ENCODE measurements at regions not wholly inside any gene's neighbourhood (a gene's known extent, or its start where the extent isn't known, plus 50 kb on each side); places are given as distances from the start of the nearest gene placed in this dataset.

DNA sequence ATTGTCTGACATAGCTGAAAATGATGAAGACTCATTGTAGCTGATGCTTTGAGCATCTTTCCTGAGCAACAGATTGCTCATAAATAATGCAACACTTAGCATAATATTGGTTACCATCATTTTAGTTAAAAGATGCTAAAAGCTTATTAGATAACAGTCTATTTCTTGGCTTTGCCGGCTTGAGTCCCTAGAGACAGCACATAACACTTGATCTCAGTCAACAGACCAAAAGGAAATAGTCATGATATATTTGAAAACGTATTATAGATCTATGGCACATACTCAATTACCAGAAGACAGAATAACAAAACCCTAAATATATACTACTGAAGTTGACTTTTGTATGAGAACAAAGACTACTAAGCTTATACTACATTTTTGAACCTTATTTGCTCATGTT lies 846.7 kb upstream of the EPHA5 start:
- Histone ChIP-seq H3K36me3 (ENCODE audit: control insufficient read depth in 2 of 2, extremely low read depth in 1 of 2, insufficient read depth in 2 of 2, low read length in 2 of 2) (no peaks in the 10 kb centered on the region), H2AFZ (ENCODE audit: low read depth, low read length) (no peak overlapping the region), H3K4me3 (replicated peaks in 1 of 3; ENCODE audit: insufficient read depth in 1 of 3, low read depth in 1 of 3, low read length in 3 of 3) (no peak overlapping the region), H3K9ac (replicated peaks; ENCODE audit: extremely low read depth, insufficient read depth, low read length) (no peak overlapping the region), H3K79me2 (ENCODE audit: control insufficient read depth, insufficient read depth, low read length) (no peaks in the 10 kb centered on the region), H3K27me3 (ENCODE audit: control insufficient read depth in 2 of 2, insufficient read depth in 2 of 2, low read length in 2 of 2) (no peaks in the 10 kb centered on the region), H3K4me2 (ENCODE audit: insufficient read depth, low read length) (no peak overlapping the region), H3K27ac (ENCODE audit: insufficient read depth, low read depth, low read length) (no peak overlapping the region), H3K9me1 (replicated peaks; ENCODE audit: control insufficient read depth, extremely low read depth, insufficient read depth, low read length) (no peaks in the 10 kb centered on the region), H4K20me1 (replicated peaks; ENCODE audit: control insufficient read depth, extremely low read depth, insufficient read depth, low read length) (no peaks in the 10 kb centered on the region), H3K9me3 (replicated peaks; ENCODE audit: control insufficient read depth, insufficient read depth, low read length) (no peaks in the 10 kb centered on the region), H3K4me1 (ENCODE audit: control insufficient read depth, extremely low read depth, insufficient read depth, low read length) (no peaks in the 10 kb centered on the region)
- intact Hi-C loops (cut with micrococcal nuclease): no loop called here
- DNase-seq (ENCODE audit: low read depth, low spot score) (no peak), FAIRE-seq (no peak)
- dilution Hi-C loops (cut with MboI; ENCODE audit: extremely low pct_ligation_motif_present, low sequenced_read_pairs): no loop called here
- ChIA-PET CTCF (interaction anchor here (1.2 kb wide), 1 partner anchor 1509 kb away, joined by 4 read pairs; no protein-coding TSS in a partner anchor), POLR2A (no interaction called here)
- BruUV-seq (replicated peaks): no TSS peak
- TF ChIP-seq, protein P1, sequence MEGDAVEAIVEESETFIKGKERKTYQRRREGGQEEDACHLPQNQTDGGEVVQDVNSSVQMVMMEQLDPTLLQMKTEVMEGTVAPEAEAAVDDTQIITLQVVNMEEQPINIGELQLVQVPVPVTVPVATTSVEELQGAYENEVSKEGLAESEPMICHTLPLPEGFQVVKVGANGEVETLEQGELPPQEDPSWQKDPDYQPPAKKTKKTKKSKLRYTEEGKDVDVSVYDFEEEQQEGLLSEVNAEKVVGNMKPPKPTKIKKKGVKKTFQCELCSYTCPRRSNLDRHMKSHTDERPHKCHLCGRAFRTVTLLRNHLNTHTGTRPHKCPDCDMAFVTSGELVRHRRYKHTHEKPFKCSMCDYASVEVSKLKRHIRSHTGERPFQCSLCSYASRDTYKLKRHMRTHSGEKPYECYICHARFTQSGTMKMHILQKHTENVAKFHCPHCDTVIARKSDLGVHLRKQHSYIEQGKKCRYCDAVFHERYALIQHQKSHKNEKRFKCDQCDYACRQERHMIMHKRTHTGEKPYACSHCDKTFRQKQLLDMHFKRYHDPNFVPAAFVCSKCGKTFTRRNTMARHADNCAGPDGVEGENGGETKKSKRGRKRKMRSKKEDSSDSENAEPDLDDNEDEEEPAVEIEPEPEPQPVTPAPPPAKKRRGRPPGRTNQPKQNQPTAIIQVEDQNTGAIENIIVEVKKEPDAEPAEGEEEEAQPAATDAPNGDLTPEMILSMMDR (IDR thresholded peaks at IDR 0.05; ENCODE audit: extremely low read depth in 1 of 2, insufficient read depth in 1 of 2, low read depth in 1 of 2, low read length in 2 of 2): no peak
- TF ChIP-seq MYC (IDR thresholded peaks at IDR 0.05; ENCODE audit: low read depth, low read length): no peak
- no peak for TF ChIP-seq POLR2A (IDR thresholded peaks at IDR 0.05; ENCODE audit: low read depth, low read length)
- TF ChIP-seq GATA2 (IDR thresholded peaks at IDR 0.05; ENCODE audit: insufficient read depth, insufficient read length, low read depth, low read length): no peak
- TF ChIP-seq JUN (IDR thresholded peaks at IDR 0.05; ENCODE audit: borderline replicate concordance, insufficient read depth, insufficient read length, low read depth): no peak
- TF ChIP-seq EZH2 (IDR thresholded peaks at IDR 0.05; ENCODE audit: borderline replicate concordance, low read depth, low read length, severe bottlenecking): no peak
- no peak for TF ChIP-seq POLR2AphosphoS5 (IDR thresholded peaks at IDR 0.05; ENCODE audit: insufficient read depth, low read depth, low read length)
- TF ChIP-seq FOS (IDR thresholded peaks at IDR 0.05; ENCODE audit: borderline replicate concordance, insufficient read depth, low read length): no peak
- TF ChIP-seq, protein P2, sequence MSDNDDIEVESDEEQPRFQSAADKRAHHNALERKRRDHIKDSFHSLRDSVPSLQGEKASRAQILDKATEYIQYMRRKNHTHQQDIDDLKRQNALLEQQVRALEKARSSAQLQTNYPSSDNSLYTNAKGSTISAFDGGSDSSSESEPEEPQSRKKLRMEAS (IDR thresholded peaks at IDR 0.05; ENCODE audit: insufficient read depth, insufficient read length): no peak

Measured in endothelial cell of umbilical vein (primary cell).